ENCODE measurements at regions not wholly inside any gene's neighbourhood (a gene's known extent, or its start where the extent isn't known, plus 50 kb on each side); places are given as distances from the start of the nearest gene placed in this dataset.

- no peaks in the 10 kb centered on the region for H3K9me3 ChIP-seq (replicated peaks)
- H3K27ac ChIP-seq, result no peak overlapping the region
- no peak for DNase-seq
- no peaks in the 10 kb centered on the region for H3K36me3 ChIP-seq
- no peaks in the 10 kb centered on the region for H3K4me1 ChIP-seq
- no peak overlapping the region for H3K4me3 ChIP-seq
- no peaks in the 10 kb centered on the region for H3K27me3 ChIP-seq
Measured at GRCh38 chr13:60798503-60798902, 401.5 kb downstream of the TDRD3 start.

- Histone ChIP-seq H3K4me3 (no peak overlapping the region), H3K9me3 (replicated peaks) (no peaks in the 10 kb centered on the region), H3K36me3 (no peaks in the 10 kb centered on the region), H3K27ac (no peak overlapping the region), H3K27me3 (no peaks in the 10 kb centered on the region), H3K4me1 (no peaks in the 10 kb centered on the region)
- no peak for DNase-seq
Measured at GRCh38 chr13:60797112-60797511, 400.1 kb downstream of the TDRD3 start.

GRCh38 chr13:60794751-60795150, 397.7 kb downstream of the TDRD3 start:
- H3K9me3 ChIP-seq (replicated peaks), result no peaks in the 10 kb centered on the region
- H3K27me3 ChIP-seq, result no peaks in the 10 kb centered on the region
- H3K27ac ChIP-seq, result no peak overlapping the region
- H3K4me1 ChIP-seq, result no peaks in the 10 kb centered on the region
- DNase-seq, result no peak
- no peaks in the 10 kb centered on the region for H3K36me3 ChIP-seq
- no peak overlapping the region for H3K4me3 ChIP-seq

- Histone ChIP-seq H3K27me3 (no peaks in the 10 kb centered on the region), H3K36me3 (no peaks in the 10 kb centered on the region), H3K4me1 (no peaks in the 10 kb centered on the region), H3K4me3 (no peak overlapping the region), H3K27ac (no peak overlapping the region), H3K9me3 (replicated peaks) (no peaks in the 10 kb centered on the region)
- no peak for DNase-seq
Measured at GRCh38 chr13:60790620-60791019, 393.6 kb downstream of the TDRD3 start.

GRCh38 chr13:60788156-60788829, 391.3 kb downstream of the TDRD3 start:
- no peaks in the 10 kb centered on the region for H3K36me3 ChIP-seq
- no peaks in the 10 kb centered on the region for H3K9me3 ChIP-seq (replicated peaks)
- H3K4me1 ChIP-seq, result no peaks in the 10 kb centered on the region
- no peak overlapping the region for H3K27ac ChIP-seq
- no peak overlapping the region for H3K4me3 ChIP-seq
- DNase-seq, result no peak
- H3K27me3 ChIP-seq, result no peaks in the 10 kb centered on the region

GRCh38 chr13:60787083-60787482, 390.1 kb downstream of the TDRD3 start:
- H3K4me3 ChIP-seq, result no peak overlapping the region
- no peak for DNase-seq
- H3K4me1 ChIP-seq, result no peaks in the 10 kb centered on the region
- H3K27ac ChIP-seq, result no peak overlapping the region
- no peaks in the 10 kb centered on the region for H3K27me3 ChIP-seq
- H3K36me3 ChIP-seq, result no peaks in the 10 kb centered on the region
- H3K9me3 ChIP-seq (replicated peaks), result no peaks in the 10 kb centered on the region

GRCh38 chr13:60772726-60773125, 375.7 kb downstream of the TDRD3 start:
- DNase-seq, result no peak
- no peak overlapping the region for H3K27ac ChIP-seq

GRCh38 chr13:60765700-60766411, 368.8 kb downstream of the TDRD3 start:
- Histone ChIP-seq H3K27ac (no peak overlapping the region), H3K4me3 (no peak overlapping the region), H3K9me3 (replicated peaks) (no peaks in the 10 kb centered on the region), H3K36me3 (no peaks in the 10 kb centered on the region), H3K4me1 (no peaks in the 10 kb centered on the region), H3K27me3 (no peaks in the 10 kb centered on the region)
- no peak for DNase-seq

More at GRCh38 chr13:60772726-60773125, 375.7 kb downstream of the TDRD3 start:
- no peak overlapping the region for H3K4me3 ChIP-seq
- no peaks in the 10 kb centered on the region for H3K27me3 ChIP-seq
- no peaks in the 10 kb centered on the region for H3K36me3 ChIP-seq
- no peaks in the 10 kb centered on the region for H3K4me1 ChIP-seq
- no peaks in the 10 kb centered on the region for H3K9me3 ChIP-seq (replicated peaks)

GRCh38 chr13:60759499-60759898, 362.5 kb downstream of the TDRD3 start:
- DNase-seq, result peak; percentile 33 to 41
- Histone ChIP-seq H3K4me3 (peak overlapping the region; percentile 19), H3K27me3 (no peaks in the 10 kb centered on the region), H3K9me3 (replicated peaks) (no peaks in the 10 kb centered on the region), H3K4me1 (peaks cover 6% of the 10 kb centered on the region; the same call in 1 of the 2 replicates), H3K27ac (no peak overlapping the region; the same call in 1 of the 2 replicates), H3K36me3 (no peaks in the 10 kb centered on the region)

- Histone ChIP-seq H3K4me1 (peaks cover 6% of the 10 kb centered on the region; the same call in 1 of the 2 replicates), H3K4me3 (no peak overlapping the region)
- DNase-seq, result no peak
Measured at GRCh38 chr13:60758637-60759036, 361.6 kb downstream of the TDRD3 start.

GRCh38 chr13:60757501-60758215, 360.6 kb downstream of the TDRD3 start:
- Histone ChIP-seq H3K4me3 (no peak overlapping the region), H3K4me1 (peaks cover 6% of the 10 kb centered on the region; the same call in 1 of the 2 replicates), H3K27me3 (no peaks in the 10 kb centered on the region), H3K9me3 (replicated peaks) (no peaks in the 10 kb centered on the region), H3K36me3 (no peaks in the 10 kb centered on the region), H3K27ac (no peak overlapping the region)
- DNase-seq, result no peak

More at GRCh38 chr13:60758637-60759036, 361.6 kb downstream of the TDRD3 start:
- no peaks in the 10 kb centered on the region for H3K27me3 ChIP-seq
- no peaks in the 10 kb centered on the region for H3K36me3 ChIP-seq
- H3K9me3 ChIP-seq (replicated peaks), result no peaks in the 10 kb centered on the region
- no peak overlapping the region for H3K27ac ChIP-seq

- Histone ChIP-seq H3K9me3 (replicated peaks) (no peaks in the 10 kb centered on the region), H3K27me3 (no peaks in the 10 kb centered on the region), H3K4me3 (no peak overlapping the region), H3K27ac (no peak overlapping the region), H3K36me3 (no peaks in the 10 kb centered on the region), H3K4me1 (peaks cover 6% of the 10 kb centered on the region; the same call in 1 of the 2 replicates)
- no peak for DNase-seq
Measured at GRCh38 chr13:60756306-60756705, 359.3 kb downstream of the TDRD3 start.

GRCh38 chr13:60755380-60756163, 358.6 kb downstream of the TDRD3 start:
- Histone ChIP-seq H3K36me3 (no peaks in the 10 kb centered on the region), H3K27ac (no peak overlapping the region), H3K9me3 (replicated peaks) (no peaks in the 10 kb centered on the region), H3K4me1 (peaks cover 6% of the 10 kb centered on the region; the same call in 1 of the 2 replicates), H3K27me3 (no peaks in the 10 kb centered on the region), H3K4me3 (no peak overlapping the region)
- DNase-seq, result no peak

- Histone ChIP-seq H3K9me3 (replicated peaks) (no peaks in the 10 kb centered on the region), H3K4me3 (no peak overlapping the region), H3K36me3 (no peaks in the 10 kb centered on the region), H3K4me1 (peaks cover 2% of the 10 kb centered on the region; the same call in 1 of the 2 replicates), H3K27me3 (no peaks in the 10 kb centered on the region), H3K27ac (no peak overlapping the region)
- no peak for DNase-seq
Measured at GRCh38 chr13:60754211-60755090, 357.4 kb downstream of the TDRD3 start.
